H9 (cell line): ENCODE measurements at regions not wholly inside any gene's neighbourhood (a gene's known extent, or its start where the extent isn't known, plus 50 kb on each side); places are given as distances from the start of the nearest gene placed in this dataset.

Experiments used
- DNase-seq: peaks from one replicate; pipeline ENCODE4 v3.0.0-alpha.2; 2017
- H2AFZ ChIP-seq: one replicate; pipeline ENCODE4 v1.6.1; 2013; ENCODE audit warnings: mild to moderate bottlenecking, low read length, control low read depth, moderate library complexity
- H2AK5ac ChIP-seq: 2 replicates; pipeline ENCODE4 v1.6.1; 2013; ENCODE audit warnings: low read length, control low read depth, mixed read lengths; ENCODE audit not compliant: insufficient read length
- H2BK120ac ChIP-seq: one replicate; pipeline ENCODE4 v1.6.1; 2013; ENCODE audit warnings: low read depth, mild to moderate bottlenecking, low read length, control low read depth, inconsistent platforms; ENCODE audit not compliant: poor library complexity, severe bottlenecking
- H2BK12ac ChIP-seq: 2 replicates; pipeline ENCODE4 v1.6.1; 2013; ENCODE audit warnings: low read length, control low read depth, mixed read lengths, low read depth; ENCODE audit not compliant: insufficient read length
- H2BK15ac ChIP-seq: 2 replicates; pipeline ENCODE4 v1.6.1; 2013; ENCODE audit warnings: low read depth, low read length, control low read depth
- H2BK20ac ChIP-seq: one replicate; pipeline ENCODE4 v1.6.1; 2013; ENCODE audit warnings: low read depth, mild to moderate bottlenecking, low read length, control low read depth, inconsistent platforms; ENCODE audit not compliant: poor library complexity, severe bottlenecking
- H2BK5ac ChIP-seq: 2 replicates; pipeline ENCODE4 v1.6.1; 2013; ENCODE audit warnings: low read length, control low read depth, mixed read lengths; ENCODE audit not compliant: insufficient read length
- H3K14ac ChIP-seq: 2 replicates; pipeline ENCODE4 v1.6.1; 2013; ENCODE audit warnings: low read length, control low read depth; ENCODE audit not compliant: insufficient read depth
- H3K18ac ChIP-seq: 2 replicates; pipeline ENCODE4 v1.6.1; 2013; ENCODE audit warnings: low read depth, mild to moderate bottlenecking, mixed read lengths, low read length, control low read depth; ENCODE audit not compliant: insufficient read length
- H3K23ac ChIP-seq: 2 replicates; pipeline ENCODE4 v1.6.1; 2013; ENCODE audit warnings: low read length, control low read depth, mixed read lengths, low read depth; ENCODE audit not compliant: insufficient read length
- H3K23me2 ChIP-seq: 2 replicates; pipeline ENCODE4 v1.6.1; 2013; ENCODE audit warnings: low read depth, mild to moderate bottlenecking, mixed read lengths, low read length, control low read depth; ENCODE audit not compliant: insufficient read length, poor library complexity, severe bottlenecking
- H3K27ac ChIP-seq: 2 replicates; pipeline ENCODE4 v1.5.1; 2013; ENCODE audit warnings: low read length, control low read depth, mixed read lengths, low read depth; ENCODE audit not compliant: insufficient read length
- H3K27me3 ChIP-seq: 2 replicates; pipeline ENCODE4 v1.6.1; 2013; ENCODE audit warnings: low read length, control low read depth, inconsistent platforms; ENCODE audit not compliant: insufficient read depth
- H3K4ac ChIP-seq: 2 replicates; pipeline ENCODE4 v1.6.1; 2013; ENCODE audit warnings: low read depth, mild to moderate bottlenecking, control low read depth, inconsistent platforms, low read length, moderate library complexity
- H3K4me1 ChIP-seq: 2 replicates; pipeline ENCODE4 v1.6.1; 2013; ENCODE audit warnings: low read length, control low read depth, inconsistent platforms; ENCODE audit not compliant: insufficient read depth
- H3K4me2 ChIP-seq: 2 replicates; pipeline ENCODE4 v1.6.1; 2013; ENCODE audit warnings: low read length, control low read depth, mixed read lengths; ENCODE audit not compliant: insufficient read length, insufficient read depth
- H3K56ac ChIP-seq: 2 replicates; pipeline ENCODE4 v1.6.1; 2013; ENCODE audit warnings: low read depth, mild to moderate bottlenecking, mixed read lengths, low read length, control low read depth; ENCODE audit not compliant: insufficient read length
- H3K79me1 ChIP-seq: 2 replicates; pipeline ENCODE4 v1.6.1; 2013; ENCODE audit warnings: low read depth, mild to moderate bottlenecking, moderate library complexity, low read length, control low read depth, inconsistent platforms; ENCODE audit not compliant: insufficient read depth, poor library complexity, severe bottlenecking
- H3K79me2 ChIP-seq: 2 replicates; pipeline ENCODE4 v1.6.1; 2013; ENCODE audit warnings: low read length, control low read depth, inconsistent platforms; ENCODE audit not compliant: insufficient read depth
- H3K9ac ChIP-seq: 2 replicates; pipeline ENCODE4 v1.6.1; 2013; ENCODE audit warnings: low read length, control low read depth, mixed read lengths; ENCODE audit not compliant: insufficient read length; ENCODE audit errors: extremely low read depth
- H3K9me3 ChIP-seq: one replicate; pipeline ENCODE4 v1.6.1; 2013; ENCODE audit warnings: low read depth, low read length, inconsistent platforms; ENCODE audit not compliant: control insufficient read depth
- H3T11ph ChIP-seq: one replicate; pipeline ENCODE4 v1.6.1; 2013; ENCODE audit warnings: mild to moderate bottlenecking, low read length, control low read depth, inconsistent platforms
- H4K20me1 ChIP-seq: one replicate; pipeline ENCODE4 v1.6.1; 2013; ENCODE audit not compliant: control insufficient read depth, insufficient read length, insufficient read depth
- H4K5ac ChIP-seq: 2 replicates; pipeline ENCODE4 v1.6.1; 2013; ENCODE audit warnings: low read depth, mild to moderate bottlenecking, mixed read lengths, low read length, control low read depth; ENCODE audit not compliant: insufficient read length
- H4K8ac ChIP-seq: replicated peaks from 2 replicates; pipeline ENCODE4 v1.6.1; 2013; ENCODE audit warnings: low read length, control low read depth, mixed read lengths, low read depth; ENCODE audit not compliant: insufficient read length
- H4K91ac ChIP-seq: 2 replicates; pipeline ENCODE4 v1.6.1; 2013; ENCODE audit warnings: low read depth, mild to moderate bottlenecking, moderate library complexity, mixed read lengths, low read length, control low read depth; ENCODE audit not compliant: insufficient read length
- H3K27ac Mint-ChIP-seq, 3 experiments: 2 replicates in 2 of 3; 3 replicates in 1 of 3; pipeline ENCODE4 v1.8.0; 2020 to 2021; ENCODE audit warnings: mixed read lengths in 3 of 3, mild to moderate bottlenecking in 1 of 3, moderate library complexity in 1 of 3
- H3K27me3 Mint-ChIP-seq: 2 replicates; pipeline ENCODE4 v1.8.0; 2021; ENCODE audit warnings: low read depth, mild to moderate bottlenecking, moderate library complexity, mixed read lengths
- H3K36me3 Mint-ChIP-seq, 3 experiments: 2 replicates in 2 of 3; 3 replicates in 1 of 3; pipeline ENCODE4 v1.8.0; 2020 to 2021; ENCODE audit warnings: low read depth in 3 of 3, mixed read lengths in 3 of 3; ENCODE audit not compliant: insufficient read depth in 1 of 3
- H3K4me1 Mint-ChIP-seq, 2 experiments: 2 replicates each; pipeline ENCODE4 v1.8.0; 2020; ENCODE audit warnings: mixed read lengths in 2 of 2
- H3K4me3 Mint-ChIP-seq, 2 experiments: 2 replicates in 1 of 2; 3 replicates in 1 of 2; pipeline ENCODE4 v1.8.0; 2020 to 2021; ENCODE audit warnings: mild to moderate bottlenecking in 2 of 2, mixed read lengths in 2 of 2, moderate library complexity in 1 of 2
- H3K9me3 Mint-ChIP-seq, 2 experiments: 2 replicates in 1 of 2; 3 replicates in 1 of 2; pipeline ENCODE4 v1.8.0; 2020; ENCODE audit warnings: mild to moderate bottlenecking in 2 of 2, mixed read lengths in 2 of 2, moderate library complexity in 1 of 2
- CTCF ChIP-seq: fragments of 200-600 bp; sonication (generic); conservative IDR thresholded peaks from 3 replicates; pipeline ENCODE4 v1.8.0; 2021; ENCODE audit warnings: antibody characterized with exemption, mild to moderate bottlenecking
- WGBS: extraction: QIAGEN DNeasy Blood & Tissue Kit; methylation state at CpG from one replicate; pipeline ENCODE4 v1.1.7; 2013; ENCODE audit warnings: missing lambda C conversion rate, low lambda C conversion rate, mixed read lengths; ENCODE audit not compliant: insufficient read length; ENCODE audit errors: extremely low coverage; 5-methylcytosine and 5-hydroxymethylcytosine counted together

GRCh38 chr5:125463466-125464092 lies 717.1 kb upstream of the ZNF608 start:
- WGBS, result no CpG with 5 or more reads among the region's 3 CpGs
- Histone ChIP-seq H2AK5ac (no peak overlapping the region), H2BK12ac (no peak overlapping the region), H3K27ac (no peak overlapping the region), H3K4me2 (no peak overlapping the region), H3K23ac (no peak overlapping the region), H3K9ac (no peak overlapping the region), H3K9me3 (no peaks in the 10 kb centered on the region), H3K56ac (no peak overlapping the region), H4K20me1 (no peaks in the 10 kb centered on the region), H3K4ac (no peak overlapping the region), H4K8ac (no peak overlapping the region), H4K5ac (no peak overlapping the region), H2BK15ac (no peak overlapping the region), H3K14ac (no peak overlapping the region), H3K4me1 (no peaks in the 10 kb centered on the region), H3K23me2 (no peaks in the 10 kb centered on the region), H2BK120ac (no peak overlapping the region), H3K79me2 (no peaks in the 10 kb centered on the region), H2BK5ac (no peak overlapping the region), H2BK20ac (no peak overlapping the region), H4K91ac (no peak overlapping the region), H3K27me3 (no peaks in the 10 kb centered on the region), H2AFZ (no peak overlapping the region), H3K18ac (no peak overlapping the region), H3K79me1 (no peaks in the 10 kb centered on the region), H3T11ph (no peak overlapping the region)
- Mint-ChIP-seq H3K9me3 (peaks cover 0 to 3% of the 10 kb centered on the region in 2 experiments; a peak in 3 of 5 replicates), H3K4me3 (no peak overlapping the region), H3K4me1 (peaks cover 7 to 8% of the 10 kb centered on the region in 2 experiments), H3K36me3 (no peaks in the 10 kb centered on the region; a peak in 1 of 7 replicates), H3K27me3 (no peaks in the 10 kb centered on the region), H3K27ac (no peak overlapping the region; a peak in 1 of 7 replicates)
- no peak for DNase-seq
- TF ChIP-seq CTCF, result no peak
